ENCODE measurements at regions not wholly inside any gene's neighbourhood (a gene's known extent, or its start where the extent isn't known, plus 50 kb on each side); places are given as distances from the start of the nearest gene placed in this dataset.

DNA sequence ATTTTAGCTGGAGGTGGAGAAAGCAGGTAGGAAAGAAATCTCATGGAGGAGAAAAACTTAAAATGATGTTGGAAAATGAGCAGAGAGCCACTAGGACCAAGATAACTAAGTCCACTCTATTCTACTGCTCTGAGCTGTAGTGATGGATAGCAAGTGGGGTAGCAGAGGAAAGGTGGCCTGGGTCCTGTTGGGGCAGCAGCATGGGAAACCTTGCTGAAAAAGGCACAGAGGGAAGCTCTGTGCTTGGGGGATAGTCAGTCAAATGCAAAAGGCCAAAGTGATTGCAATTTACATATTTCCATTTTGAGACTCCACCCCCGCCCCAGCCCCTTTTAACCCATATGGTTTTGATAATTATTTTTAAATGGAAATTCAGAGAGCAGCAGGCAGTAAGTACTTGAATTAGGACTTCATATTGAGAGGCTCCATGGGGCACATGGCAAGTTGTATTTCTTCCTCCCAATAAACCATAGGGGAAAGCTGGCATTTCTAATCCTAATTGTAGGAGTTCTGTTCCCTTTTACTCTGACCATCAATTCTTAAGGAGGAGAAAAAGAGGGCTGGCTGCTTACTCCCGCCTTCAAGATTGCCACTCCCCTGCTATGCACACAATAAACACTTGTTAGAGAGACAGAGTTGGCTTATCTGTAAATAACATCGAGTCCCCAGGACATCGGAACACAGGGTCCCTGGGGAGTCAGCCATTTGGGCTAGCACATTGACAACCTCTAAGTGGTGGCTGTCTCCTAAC is 1341.5 kb upstream of the TENM4 start:
- Mint-ChIP-seq H3K36me3 (no peaks in the 10 kb centered on the region), H3K4me3 (no peak overlapping the region), H3K27ac (no peak overlapping the region), H3K4me1 (no peaks in the 10 kb centered on the region), H3K27me3 (no peaks in the 10 kb centered on the region), H3K9me3 (peaks cover 7% of the 10 kb centered on the region)
- DNase-seq (no peak), ATAC-seq (ENCODE audit: low read depth) (no peak)
- POLR2A ChIA-PET: no interaction called here

DNA sequence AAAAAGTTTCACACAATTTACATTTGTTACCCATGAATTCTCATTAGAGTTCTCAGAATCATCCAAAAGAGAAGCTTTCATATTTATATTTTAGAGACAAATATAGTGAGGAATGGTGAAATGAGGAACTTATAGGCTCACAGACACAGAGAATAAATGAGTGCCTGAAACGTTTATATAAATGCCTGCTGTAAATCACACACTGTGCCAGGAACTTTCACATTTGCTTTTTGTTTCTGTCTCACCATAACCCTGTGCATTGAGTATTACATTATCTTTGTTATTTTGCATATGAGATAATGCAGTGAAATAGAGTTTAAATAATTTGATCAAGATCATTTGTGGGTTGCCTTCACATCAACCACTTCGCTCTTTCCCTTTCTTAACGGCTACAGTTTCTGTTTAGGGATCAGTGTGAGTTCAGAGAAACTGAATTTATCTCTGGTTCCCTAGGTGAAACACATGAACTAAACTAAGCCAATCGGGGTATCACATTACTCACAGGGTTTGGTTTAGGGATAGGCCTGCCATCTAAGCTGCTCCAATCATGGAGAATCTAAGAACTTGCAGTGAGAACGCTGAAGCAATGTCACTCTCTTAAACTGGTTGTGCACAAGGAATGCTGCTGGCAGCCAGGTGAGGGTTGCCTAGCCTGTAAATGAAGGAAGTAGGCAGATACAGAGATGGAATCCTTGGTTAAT is 1339.2 kb upstream of the TENM4 start:
- DNase-seq (no peak), ATAC-seq (ENCODE audit: low read depth) (no peak)
- POLR2A ChIA-PET: no interaction called here
- Mint-ChIP-seq H3K4me1 (no peaks in the 10 kb centered on the region), H3K9me3 (peaks cover 4% of the 10 kb centered on the region), H3K27ac (no peak overlapping the region), H3K27me3 (no peaks in the 10 kb centered on the region), H3K4me3 (no peak overlapping the region), H3K36me3 (no peaks in the 10 kb centered on the region)

DNA sequence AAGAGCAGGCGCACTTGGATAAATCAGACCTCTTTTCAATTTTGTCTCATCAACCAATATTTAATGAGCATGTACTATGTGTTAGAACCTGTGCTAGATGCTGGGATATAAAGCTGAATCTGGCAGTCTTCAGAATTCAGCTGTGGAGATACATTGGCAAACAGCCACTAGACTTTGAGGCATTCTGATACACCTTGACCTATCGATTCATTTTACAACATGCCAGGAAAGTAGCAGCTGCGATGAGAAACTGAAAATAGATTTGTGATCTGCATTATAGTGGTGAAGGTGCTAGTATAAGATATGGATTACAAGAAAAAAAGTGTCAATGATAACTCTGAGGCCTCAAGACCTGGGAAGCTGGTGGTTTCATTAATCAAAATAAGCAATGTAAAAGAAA is 1338.1 kb upstream of the TENM4 start:
- Mint-ChIP-seq H3K4me1 (no peaks in the 10 kb centered on the region), H3K9me3 (peaks cover 2% of the 10 kb centered on the region), H3K27me3 (no peaks in the 10 kb centered on the region), H3K4me3 (no peak overlapping the region), H3K27ac (no peak overlapping the region), H3K36me3 (no peaks in the 10 kb centered on the region)
- POLR2A ChIA-PET: no interaction called here
- no peak for DNase-seq
- no peak for ATAC-seq (ENCODE audit: low read depth)

DNA sequence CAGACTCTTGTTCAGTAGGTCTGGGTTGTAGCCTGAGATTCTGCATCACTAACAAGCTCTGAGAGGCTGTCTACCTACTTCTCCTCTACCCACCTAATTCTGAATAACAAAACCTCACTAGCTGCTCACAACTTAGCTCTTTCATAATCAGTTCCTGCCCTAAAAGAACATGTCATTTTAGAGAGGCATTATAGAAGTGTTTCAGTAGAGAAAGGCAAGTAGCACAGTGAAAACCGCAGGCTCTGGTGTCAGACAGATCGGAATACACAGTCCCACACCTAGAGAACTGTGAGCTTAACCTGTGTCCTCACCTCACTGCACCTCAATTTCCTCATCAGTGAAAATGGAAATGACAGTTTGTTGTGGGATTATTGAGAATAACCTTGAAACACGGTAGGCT is 1337.6 kb upstream of the TENM4 start:
- no peak overlapping the region for H3K27ac Mint-ChIP-seq
- POLR2A ChIA-PET: no interaction called here
- peaks cover 3% of the 10 kb centered on the region for H3K9me3 Mint-ChIP-seq
- no peaks in the 10 kb centered on the region for H3K27me3 Mint-ChIP-seq
- H3K4me3 Mint-ChIP-seq: no peak overlapping the region
- no peak for DNase-seq
- no peaks in the 10 kb centered on the region for H3K36me3 Mint-ChIP-seq
- no peak for ATAC-seq (ENCODE audit: low read depth)
- H3K4me1 Mint-ChIP-seq: no peaks in the 10 kb centered on the region

DNA sequence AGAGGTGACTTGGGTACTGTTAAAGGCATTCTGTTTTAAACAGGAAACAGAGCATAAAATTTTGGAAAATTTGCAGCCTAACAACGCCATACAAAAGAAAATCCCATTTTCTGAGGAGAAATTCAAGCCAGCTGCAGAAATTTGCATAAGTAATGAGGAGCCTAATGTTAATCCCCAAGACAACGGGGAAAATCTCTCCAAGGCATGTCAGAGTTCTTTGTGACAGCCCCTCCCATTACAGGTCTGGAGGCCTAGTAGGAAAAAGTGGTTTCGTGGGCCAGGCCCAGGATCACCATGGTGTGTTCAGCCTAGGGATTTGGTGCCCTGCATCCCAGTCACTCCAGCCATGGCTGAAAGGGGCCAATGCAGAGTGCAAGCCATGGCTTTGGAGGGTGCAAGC is 1333.1 kb upstream of the TENM4 start:
- ATAC-seq (ENCODE audit: low read depth): no peak
- Mint-ChIP-seq H3K36me3 (no peaks in the 10 kb centered on the region), H3K27me3 (no peaks in the 10 kb centered on the region), H3K9me3 (peaks cover 7% of the 10 kb centered on the region), H3K27ac (no peak overlapping the region), H3K4me1 (no peaks in the 10 kb centered on the region), H3K4me3 (no peak overlapping the region)
- POLR2A ChIA-PET: no interaction called here
- DNase-seq: no peak

DNA sequence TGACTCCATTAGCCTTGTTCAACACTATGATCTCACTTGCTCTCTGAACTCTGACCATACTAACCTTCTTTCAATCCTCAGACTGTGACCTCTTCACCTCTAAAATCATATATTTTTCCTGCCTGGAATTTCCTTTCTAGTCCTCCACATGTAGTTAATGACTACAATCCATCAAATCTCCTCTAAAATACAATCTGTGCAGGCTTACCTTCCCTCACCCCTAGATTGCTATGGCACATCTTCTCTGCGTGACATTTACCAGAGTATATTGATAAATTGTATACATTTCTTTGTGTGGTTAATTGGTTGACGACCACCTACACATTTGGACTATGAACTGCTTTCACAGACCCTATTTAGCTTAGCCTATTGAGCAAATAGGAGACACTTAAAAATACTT is 1330.2 kb upstream of the TENM4 start:
- no peak for DNase-seq
- POLR2A ChIA-PET: no interaction called here
- Mint-ChIP-seq H3K36me3 (no peaks in the 10 kb centered on the region), H3K4me3 (no peak overlapping the region), H3K27ac (no peak overlapping the region), H3K27me3 (no peaks in the 10 kb centered on the region), H3K9me3 (peaks cover 7% of the 10 kb centered on the region), H3K4me1 (no peaks in the 10 kb centered on the region)
- ATAC-seq (ENCODE audit: low read depth): no peak

DNA sequence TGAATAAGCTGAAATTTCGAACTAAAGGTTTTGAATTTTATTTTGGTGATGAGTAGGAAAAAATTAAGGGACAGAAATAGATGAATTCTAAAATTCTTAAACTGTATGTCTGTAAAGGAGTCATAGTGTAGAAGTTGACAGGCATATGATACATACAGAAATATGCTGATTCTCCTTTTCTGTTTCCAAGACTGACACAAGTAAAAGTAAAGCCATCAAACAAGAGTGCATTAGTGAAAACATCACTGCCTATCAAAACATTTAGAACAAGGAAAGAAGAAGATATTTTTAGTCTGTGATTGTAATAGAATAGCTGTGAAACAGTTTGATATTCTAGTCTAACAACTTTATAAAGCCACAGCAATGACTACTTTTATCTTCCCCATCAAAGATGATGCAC is 1318.0 kb upstream of the TENM4 start:
- no peak for ATAC-seq (ENCODE audit: low read depth)
- Mint-ChIP-seq H3K27me3 (no peaks in the 10 kb centered on the region), H3K9me3 (peaks cover 4% of the 10 kb centered on the region), H3K4me1 (no peaks in the 10 kb centered on the region), H3K27ac (no peak overlapping the region), H3K36me3 (no peaks in the 10 kb centered on the region), H3K4me3 (no peak overlapping the region)
- DNase-seq: no peak
- POLR2A ChIA-PET: no interaction called here

DNA sequence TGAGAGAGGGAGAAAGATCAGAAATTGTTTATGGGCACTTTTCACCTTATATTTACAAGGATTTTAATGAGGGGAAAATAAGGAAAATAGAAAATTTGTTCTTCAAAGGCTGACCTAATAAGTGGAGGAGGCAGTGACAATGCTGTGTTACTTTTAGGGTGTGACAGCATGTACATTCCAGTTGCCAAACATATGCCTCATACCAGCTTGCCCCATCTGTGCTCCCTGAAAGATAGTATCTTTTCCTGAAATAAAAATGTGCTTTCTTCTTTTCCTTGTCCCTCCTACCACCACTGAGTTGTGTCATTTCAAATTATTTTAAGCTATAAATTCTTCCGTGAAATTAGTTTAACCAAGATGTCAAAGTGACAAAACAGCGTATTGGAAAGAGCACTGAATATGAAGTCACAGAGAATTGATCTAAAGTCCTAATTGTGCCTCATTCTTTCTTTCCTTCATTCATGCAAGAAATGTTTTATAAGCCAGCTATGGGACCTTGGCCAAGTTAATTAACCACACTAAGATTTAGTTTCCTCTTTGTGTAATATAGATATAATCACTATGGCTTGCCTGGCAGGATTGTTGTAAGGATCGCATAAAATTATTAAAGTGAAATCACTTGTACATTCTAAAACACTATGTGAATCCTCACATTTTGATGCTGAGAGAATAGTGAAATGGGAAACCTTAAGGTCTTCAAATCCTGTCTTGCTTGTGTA is 1307.5 kb upstream of the TENM4 start:
- no peaks in the 10 kb centered on the region for H3K36me3 Mint-ChIP-seq

DNA sequence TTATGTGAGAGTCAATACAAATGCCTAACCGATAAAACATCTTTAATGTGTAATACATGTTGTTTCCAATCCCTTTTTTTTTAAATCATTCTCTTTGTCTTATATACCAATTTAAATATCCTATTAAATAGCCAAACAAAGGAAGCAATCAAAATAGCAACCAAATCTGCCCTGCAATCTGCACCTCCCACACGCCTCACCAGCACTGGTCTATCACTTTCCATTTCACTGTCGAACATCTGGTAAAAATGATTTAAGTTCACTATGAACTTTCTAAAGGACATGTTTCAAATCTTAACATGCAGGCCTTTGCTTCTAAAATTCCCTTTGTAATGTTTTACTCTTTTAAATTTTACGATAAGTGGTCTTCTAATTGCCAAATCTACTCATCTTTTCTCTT is 1305.5 kb upstream of the TENM4 start:
- no peaks in the 10 kb centered on the region for H3K27me3 Mint-ChIP-seq
- ATAC-seq (ENCODE audit: low read depth): no peak
- POLR2A ChIA-PET: no interaction called here
- H3K27ac Mint-ChIP-seq: no peak overlapping the region
- no peaks in the 10 kb centered on the region for H3K36me3 Mint-ChIP-seq
- peaks cover 4% of the 10 kb centered on the region for H3K9me3 Mint-ChIP-seq
- DNase-seq: no peak
- no peak overlapping the region for H3K4me3 Mint-ChIP-seq
- H3K4me1 Mint-ChIP-seq: no peaks in the 10 kb centered on the region

More for the DNA sequence above, 1307.5 kb upstream of the TENM4 start:
- H3K4me3 Mint-ChIP-seq: no peak overlapping the region
- no peak for DNase-seq
- peaks cover 3% of the 10 kb centered on the region for H3K9me3 Mint-ChIP-seq
- no peak overlapping the region for H3K27ac Mint-ChIP-seq
- POLR2A ChIA-PET: no interaction called here
- no peaks in the 10 kb centered on the region for H3K4me1 Mint-ChIP-seq
- ATAC-seq (ENCODE audit: low read depth): no peak
- no peaks in the 10 kb centered on the region for H3K27me3 Mint-ChIP-seq

DNA sequence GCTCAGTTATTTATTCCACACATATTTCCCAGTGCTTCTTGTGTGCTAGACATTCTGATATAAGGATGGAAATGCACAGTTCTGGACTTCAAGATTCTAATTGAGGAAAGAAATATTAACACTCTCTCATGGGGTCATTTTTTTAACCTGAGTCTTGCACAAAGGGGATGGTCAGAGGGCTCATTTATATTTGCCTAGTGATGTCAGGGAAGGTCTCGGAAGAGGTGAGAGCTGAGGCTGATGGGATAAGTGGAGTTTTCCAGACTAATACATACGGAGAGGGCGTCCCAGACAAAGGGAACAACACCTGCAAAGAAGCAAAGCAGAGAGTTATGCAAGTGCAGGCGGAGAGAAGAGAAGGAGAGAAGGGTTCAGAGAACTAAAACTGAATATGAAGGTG is 1304.6 kb upstream of the TENM4 start:
- no peaks in the 10 kb centered on the region for H3K27me3 Mint-ChIP-seq
- POLR2A ChIA-PET: no interaction called here
- no peaks in the 10 kb centered on the region for H3K4me1 Mint-ChIP-seq
- no peak for DNase-seq
- no peak overlapping the region for H3K27ac Mint-ChIP-seq
- H3K9me3 Mint-ChIP-seq: peaks cover 4% of the 10 kb centered on the region
- ATAC-seq (ENCODE audit: low read depth): no peak
- no peaks in the 10 kb centered on the region for H3K36me3 Mint-ChIP-seq
- no peak overlapping the region for H3K4me3 Mint-ChIP-seq

DNA sequence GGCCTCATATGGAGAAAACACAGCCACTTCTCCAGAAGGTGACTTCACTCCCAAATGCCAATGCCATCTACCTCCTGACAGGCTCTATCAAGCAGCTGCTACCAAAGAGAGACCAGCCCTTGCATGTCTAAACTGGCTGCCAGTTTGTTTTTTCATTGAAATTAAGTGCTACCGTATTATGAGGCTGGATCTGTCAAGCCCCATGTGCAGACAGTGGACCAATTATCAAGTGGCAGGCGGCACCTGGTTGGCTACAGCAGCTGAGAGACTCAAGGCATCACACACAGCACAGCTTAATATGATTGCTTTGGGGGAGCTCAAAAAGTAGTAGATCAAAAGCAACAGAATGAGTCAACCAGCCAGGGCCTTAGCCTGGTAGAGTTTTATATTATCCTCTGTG is 1293.0 kb upstream of the TENM4 start:
- Mint-ChIP-seq H3K27ac (no peak overlapping the region), H3K9me3 (peaks cover 4% of the 10 kb centered on the region)
- POLR2A ChIA-PET: no interaction called here

DNA sequence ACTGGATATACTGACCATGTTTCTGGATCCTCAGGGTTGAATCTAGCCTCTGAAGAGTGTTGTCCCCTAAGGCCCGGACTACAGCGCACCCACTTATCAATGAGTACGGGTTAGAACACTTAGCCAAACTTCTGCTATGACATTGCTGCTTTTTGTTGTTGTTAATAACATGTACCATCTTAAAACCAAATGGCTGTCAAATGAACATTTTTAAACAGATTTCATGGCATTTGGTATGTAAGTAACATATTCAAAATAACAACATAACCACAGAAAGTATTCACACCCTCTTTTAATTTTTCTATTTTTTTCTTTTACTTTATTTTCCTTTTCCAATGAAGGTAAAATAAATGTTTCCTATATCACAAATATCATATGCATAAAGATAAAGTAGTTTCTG is 1292.5 kb upstream of the TENM4 start:
- Mint-ChIP-seq H3K27ac (no peak overlapping the region), H3K9me3 (peaks cover 4% of the 10 kb centered on the region)
- no peak for ATAC-seq (ENCODE audit: low read depth)

More for the DNA sequence above, 1293.0 kb upstream of the TENM4 start:
- H3K27me3 Mint-ChIP-seq: no peaks in the 10 kb centered on the region
- DNase-seq (no peak), ATAC-seq (ENCODE audit: low read depth) (no peak)
- no peaks in the 10 kb centered on the region for H3K36me3 Mint-ChIP-seq
- H3K4me1 Mint-ChIP-seq: no peaks in the 10 kb centered on the region
- no peak overlapping the region for H3K4me3 Mint-ChIP-seq

DNA sequence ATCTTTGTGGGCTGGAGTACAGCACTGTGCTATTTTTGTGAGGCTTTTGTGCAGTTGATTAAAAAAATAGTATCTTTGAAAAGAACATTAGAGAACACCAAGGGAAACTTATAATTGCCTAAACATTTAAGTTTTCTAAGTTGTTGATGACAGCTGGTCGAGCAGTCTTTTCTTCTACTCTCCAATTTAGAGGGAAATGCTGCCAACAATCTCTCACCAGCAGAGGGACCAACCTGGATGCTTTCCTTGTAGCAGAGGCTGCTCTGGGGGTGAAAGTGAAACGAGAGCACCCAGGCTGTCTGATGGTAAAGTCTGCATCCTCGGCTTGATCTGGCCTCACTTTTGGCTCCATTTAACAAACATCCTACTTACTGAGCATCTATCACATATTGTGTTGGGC is 1286.5 kb upstream of the TENM4 start:
- DNase-seq: no peak
- Mint-ChIP-seq H3K4me1 (no peaks in the 10 kb centered on the region), H3K36me3 (no peaks in the 10 kb centered on the region), H3K27ac (no peak overlapping the region), H3K27me3 (no peaks in the 10 kb centered on the region), H3K9me3 (peaks cover 2% of the 10 kb centered on the region), H3K4me3 (no peak overlapping the region)
- POLR2A ChIA-PET: no interaction called here
- ATAC-seq (ENCODE audit: low read depth): no peak

More for the DNA sequence above, 1292.5 kb upstream of the TENM4 start:
- H3K27me3 Mint-ChIP-seq: no peaks in the 10 kb centered on the region
- no peak overlapping the region for H3K4me3 Mint-ChIP-seq
- POLR2A ChIA-PET: no interaction called here
- no peaks in the 10 kb centered on the region for H3K4me1 Mint-ChIP-seq
- no peaks in the 10 kb centered on the region for H3K36me3 Mint-ChIP-seq
- DNase-seq: no peak

DNA sequence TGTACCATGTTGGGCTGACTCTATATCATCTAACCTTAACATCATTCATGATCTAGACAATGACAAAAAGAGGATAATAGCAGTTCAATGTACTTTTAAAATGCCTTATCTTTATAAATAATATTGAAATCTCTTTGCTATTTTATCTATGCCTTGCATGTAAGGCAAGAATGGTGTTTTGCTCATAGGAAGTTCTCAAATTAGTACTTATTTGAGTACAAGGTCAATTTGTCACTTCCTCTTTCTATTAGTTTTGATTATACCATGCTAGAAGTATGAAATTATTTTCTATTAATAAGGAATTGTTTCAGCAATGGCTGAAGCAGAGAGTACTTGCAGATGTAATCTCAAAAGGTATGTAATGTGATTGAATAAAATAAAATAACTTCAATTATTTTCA is 1285.4 kb upstream of the TENM4 start:
- DNase-seq (no peak), ATAC-seq (ENCODE audit: low read depth) (no peak)
- POLR2A ChIA-PET: no interaction called here
- H3K4me1 Mint-ChIP-seq: no peaks in the 10 kb centered on the region
- H3K36me3 Mint-ChIP-seq: no peaks in the 10 kb centered on the region
- H3K4me3 Mint-ChIP-seq: no peak overlapping the region
- peaks cover 2% of the 10 kb centered on the region for H3K9me3 Mint-ChIP-seq
- H3K27ac Mint-ChIP-seq: no peak overlapping the region
- H3K27me3 Mint-ChIP-seq: no peaks in the 10 kb centered on the region
